ENCODE measurements at regions not wholly inside any gene's neighbourhood (a gene's known extent, or its start where the extent isn't known, plus 50 kb on each side); places are given as distances from the start of the nearest gene placed in this dataset.

DNA sequence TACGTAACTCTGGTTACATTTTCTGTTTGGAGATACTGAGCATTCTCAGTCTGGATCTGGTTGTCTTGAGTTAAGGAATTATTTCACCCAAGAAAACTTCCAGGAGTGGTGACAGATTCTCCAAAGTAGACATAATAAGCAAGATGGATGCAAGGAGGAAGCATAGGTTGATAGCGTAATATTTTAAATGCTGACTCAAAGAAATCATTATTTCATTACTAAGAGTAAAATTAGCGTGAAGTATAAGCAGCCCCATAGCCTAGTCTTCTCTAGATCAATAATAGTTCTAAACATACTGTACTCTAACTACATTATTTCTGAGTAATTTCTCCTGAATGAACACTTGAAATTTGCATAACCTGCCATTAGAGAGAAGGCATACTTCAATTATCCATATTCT lies 57.5 kb upstream of the MS4A8 start:
- Histone ChIP-seq H3K4me3 (no peak overlapping the region), H3K4me1 (replicated peaks in 1 of 2) (no peaks in the 10 kb centered on the region), H3K27ac (no peak overlapping the region)
- in situ Hi-C loops (cut with MboI; ENCODE audit: low pct_unique_long_range_greater_than_20kb in 2 of 9, low sequenced_read_pairs in 9 of 9, unreplicated experiment in 9 of 9) = loop anchor here in 1 of 9 experiments (25.0 kb wide), 1 partner anchor 95 kb away; no protein-coding TSS in a partner anchor
- ATAC-seq (replicated peaks in 6 of 8) = no peak
- 13 to 100% (median 92%) methylated on average over 2 to 3 of the region's 3 CpGs; no CpG with 5 or more reads in 3 of the 10 experiments for WGBS, 10 experiments

DNA sequence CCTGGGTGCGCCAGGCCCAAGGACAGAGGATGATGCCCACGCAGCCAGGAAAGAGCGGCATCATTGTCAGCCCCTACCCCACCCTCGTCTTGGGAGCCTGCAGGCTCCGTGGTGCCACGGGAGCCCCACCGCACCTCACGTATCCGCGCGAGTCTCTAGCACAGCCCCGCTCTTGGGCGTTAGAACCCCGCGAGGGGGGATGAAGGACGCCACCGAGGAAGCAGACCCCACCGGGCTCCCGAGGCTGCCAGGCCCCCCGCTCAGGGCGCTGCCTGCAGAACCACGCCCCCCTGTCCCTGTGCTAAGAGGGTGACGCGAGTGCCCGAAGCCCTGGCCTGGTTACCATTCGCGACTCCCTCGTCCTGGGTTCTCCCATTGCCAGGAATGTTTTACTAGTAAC lies 52.3 kb upstream of the MS4A8 start:
- H3K4me1 ChIP-seq (replicated peaks in 1 of 2) = no peaks in the 10 kb centered on the region
- 50 to 96% (median 87%) methylated on average over 2 to 4 of the region's 28 CpGs; no CpG with 5 or more reads in 5 of the 10 experiments for WGBS, 10 experiments
- no peak overlapping the region for H3K4me3 ChIP-seq
- no peak for ATAC-seq (replicated peaks in 6 of 8)
- H3K27ac ChIP-seq = no peak overlapping the region
- in situ Hi-C loops (cut with MboI; ENCODE audit: low pct_unique_long_range_greater_than_20kb in 2 of 9, low sequenced_read_pairs in 9 of 9, unreplicated experiment in 9 of 9) = loop anchor here in 1 of 9 experiments (25.0 kb wide), 1 partner anchor 90 kb away; no protein-coding TSS in a partner anchor

Data from motor neuron (in vitro differentiated cells).